Thyroid gland (tissue), 4 donors: ENCODE measurements at regions not wholly inside any gene's neighbourhood (a gene's known extent, or its start where the extent isn't known, plus 50 kb on each side); places are given as distances from the start of the nearest gene placed in this dataset.

Source experiments
- CTCF ChIP-seq, 6 experiments: fragments of 200-600 bp in 3 of 6; fragments of 450-650 bp in 3 of 6; sonication (generic) in 3 of 6; IDR thresholded peaks; one replicate each; pipeline ENCODE4 v1.5.1; 2016 to 2019; ENCODE audit warnings: antibody characterized with exemption in 6 of 6, mild to moderate bottlenecking in 2 of 6, inconsistent platforms in 1 of 6, moderate library complexity in 1 of 6
- POLR2A ChIP-seq, 2 donors: fragments of 450-650 bp; IDR thresholded peaks; one replicate each; pipeline ENCODE4 v1.6.1; 2017; ENCODE audit warnings: antibody characterized with exemption in 2 of 2, mild to moderate bottlenecking in 2 of 2, moderate library complexity in 1 of 2

- no peak for TF ChIP-seq CTCF (IDR thresholded peaks at IDR 0.05)
- TF ChIP-seq POLR2A (IDR thresholded peaks at IDR 0.05), result no peak
These were observed 275.7 kb downstream of the TLR4 start for GRCh38 chr9:117979914-117980313.
